ENCODE measurements at regions not wholly inside any gene's neighbourhood (a gene's known extent, or its start where the extent isn't known, plus 50 kb on each side); places are given as distances from the start of the nearest gene placed in this dataset.

GRCh38 chr1:84069236-84069845 lies 70.4 kb upstream of the TTLL7 start:
- H3K4me3 ChIP-seq = no peak overlapping the region
- no peak for TF ChIP-seq CTCF (IDR thresholded peaks at IDR 0.05)
- no peaks in the 10 kb centered on the region for H3K4me1 ChIP-seq
- no peak overlapping the region for H3K9ac ChIP-seq (ENCODE audit: low read depth in 2 of 2, low read length in 2 of 2)
- intact Hi-C loops (cut with DNase I) = no loop called here
- H3K27me3 ChIP-seq = no peaks in the 10 kb centered on the region
- no peaks in the 10 kb centered on the region for H3K36me3 ChIP-seq
- no peaks in the 10 kb centered on the region for H3K9me3 ChIP-seq
- no peak for DNase-seq
- no peak overlapping the region for H3K27ac ChIP-seq

GRCh38 chr1:84062496-84062895 lies 63.6 kb upstream of the TTLL7 start:
- H3K4me3 ChIP-seq = no peak overlapping the region
- H3K9ac ChIP-seq (ENCODE audit: low read depth in 2 of 2, low read length in 2 of 2) = no peak overlapping the region
- intact Hi-C loops (cut with DNase I) = no loop called here

GRCh38 chr1:84061336-84061735 lies 62.4 kb upstream of the TTLL7 start:
- Histone ChIP-seq H3K9ac (ENCODE audit: low read depth in 2 of 2, low read length in 2 of 2) (no peak overlapping the region), H3K27me3 (no peaks in the 10 kb centered on the region), H3K36me3 (no peaks in the 10 kb centered on the region), H3K27ac (no peak overlapping the region), H3K4me1 (no peaks in the 10 kb centered on the region), H3K9me3 (no peaks in the 10 kb centered on the region), H3K4me3 (no peak overlapping the region)
- TF ChIP-seq CTCF (IDR thresholded peaks at IDR 0.05) = no peak
- DNase-seq = no peak
- intact Hi-C loops (cut with DNase I) = no loop called here

More at GRCh38 chr1:84062496-84062895, 63.6 kb upstream of the TTLL7 start:
- Histone ChIP-seq H3K27me3 (no peaks in the 10 kb centered on the region), H3K36me3 (no peaks in the 10 kb centered on the region), H3K27ac (no peak overlapping the region), H3K9me3 (no peaks in the 10 kb centered on the region), H3K4me1 (no peaks in the 10 kb centered on the region)
- DNase-seq = no peak
- TF ChIP-seq CTCF (IDR thresholded peaks at IDR 0.05) = no peak

- Histone ChIP-seq H3K4me3 (no peak overlapping the region), H3K27me3 (no peaks in the 10 kb centered on the region), H3K36me3 (no peaks in the 10 kb centered on the region), H3K9me3 (no peaks in the 10 kb centered on the region), H3K4me1 (no peaks in the 10 kb centered on the region), H3K9ac (ENCODE audit: low read depth in 2 of 2, low read length in 2 of 2) (no peak overlapping the region), H3K27ac (no peak overlapping the region)
- TF ChIP-seq CTCF (IDR thresholded peaks at IDR 0.05) = no peak
- intact Hi-C loops (cut with DNase I) = no loop called here
- DNase-seq = no peak
These were observed 61.8 kb upstream of the TTLL7 start for GRCh38 chr1:84060781-84061180.

- no peak for DNase-seq
- no peak overlapping the region for H3K9ac ChIP-seq (ENCODE audit: low read depth in 2 of 2, low read length in 2 of 2)
- H3K27me3 ChIP-seq = no peaks in the 10 kb centered on the region
- H3K9me3 ChIP-seq = no peaks in the 10 kb centered on the region
- H3K36me3 ChIP-seq = no peaks in the 10 kb centered on the region
- intact Hi-C loops (cut with DNase I) = no loop called here
- no peaks in the 10 kb centered on the region for H3K4me1 ChIP-seq
- TF ChIP-seq CTCF (IDR thresholded peaks at IDR 0.05) = no peak
- H3K27ac ChIP-seq = no peak overlapping the region
- H3K4me3 ChIP-seq = no peak overlapping the region
These were observed 49.9 kb upstream of the TTLL7 start for GRCh38 chr1:84048820-84049219.
